Gastroesophageal sphincter (tissue), 3 donors: ENCODE measurements at regions not wholly inside any gene's neighbourhood (a gene's known extent, or its start where the extent isn't known, plus 50 kb on each side); places are given as distances from the start of the nearest gene placed in this dataset.
"Not testable (repeated sequence)": the region's sequence is repeated elsewhere in the genome, so short reads cannot be mapped to it uniquely, and the experiment has no call there.

ENCODE experiments used
- CTCF ChIP-seq, 4 experiments: fragments of 200-600 bp in 2 of 4; fragments of 450-650 bp in 2 of 4; sonication (generic) in 1 of 4; IDR thresholded peaks; one replicate each; pipeline ENCODE4 v1.5.1; 2017 to 2019; ENCODE audit warnings: antibody characterized with exemption in 4 of 4, mild to moderate bottlenecking in 2 of 4, moderate library complexity in 2 of 4
- EP300 ChIP-seq: sonication (generic); formaldehyde crosslinking; IDR thresholded peaks from one replicate; pipeline ENCODE4 v1.6.1; 2017; ENCODE audit warnings: antibody characterized with exemption, mild to moderate bottlenecking
- POLR2A ChIP-seq, 2 donors: fragments of 450-650 bp; IDR thresholded peaks; one replicate each; pipeline ENCODE4 v1.6.1; 2017; ENCODE audit warnings: antibody characterized with exemption in 2 of 2, mild to moderate bottlenecking in 2 of 2, moderate library complexity in 1 of 2
- POLR2AphosphoS5 ChIP-seq: sonication (generic); formaldehyde crosslinking; IDR thresholded peaks from one replicate; pipeline ENCODE4 v1.6.1; 2017; ENCODE audit warnings: antibody characterized with exemption

DNA sequence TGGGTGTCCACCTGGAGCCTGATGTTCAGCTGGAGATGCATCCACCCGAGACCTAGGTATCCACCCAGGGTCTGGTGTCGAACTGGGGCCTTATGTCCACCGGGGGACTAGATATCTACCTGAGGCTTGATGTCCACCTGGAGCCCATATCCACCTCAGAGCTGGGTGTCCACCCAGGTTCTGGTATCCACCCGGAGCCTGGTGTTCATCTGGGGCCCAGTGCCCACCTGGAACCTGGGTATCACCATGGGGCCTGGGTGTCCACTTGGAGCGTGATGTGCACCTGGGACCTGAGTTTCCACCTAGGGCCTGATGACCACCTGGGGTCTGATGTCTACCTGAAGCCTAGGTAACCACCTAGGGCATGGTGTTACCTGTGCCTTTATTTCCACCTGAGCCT lies 355.9 kb downstream of the KCNJ18 start:
- not testable (repeated sequence) for TF ChIP-seq CTCF (IDR thresholded peaks at IDR 0.05); POLR2AphosphoS5; POLR2A (IDR thresholded peaks at IDR 0.05); EP300
